GM21515 (cell line): ENCODE measurements at regions not wholly inside any gene's neighbourhood (a gene's known extent, or its start where the extent isn't known, plus 50 kb on each side); places are given as distances from the start of the nearest gene placed in this dataset.
A peak's percentile ranks its signal among the peaks of the same experiment; 100 is the strongest.

Experiments
- ATAC-seq: cut with Tn5 transposase; IDR thresholded peaks from one replicate; pipeline ENCODE4 v1.9.1; 2021; ENCODE audit not compliant: unreplicated experiment

- no peak for ATAC-seq
Measured at GRCh38 chr7:41148521-41148951, 554.4 kb downstream of the INHBA start.

GRCh38 chr7:41147606-41148485 lies 555.0 kb downstream of the INHBA start:
- no peak for ATAC-seq

- ATAC-seq = no peak
Measured at GRCh38 chr7:41146429-41146828, 556.5 kb downstream of the INHBA start.

- ATAC-seq = no peak
Measured at GRCh38 chr7:41145656-41146055, 557.2 kb downstream of the INHBA start.

GRCh38 chr7:41142904-41143473 lies 559.9 kb downstream of the INHBA start:
- ATAC-seq = no peak

GRCh38 chr7:41139789-41140188 lies 563.1 kb downstream of the INHBA start:
- no peak for ATAC-seq

GRCh38 chr7:41136551-41136950 lies 566.3 kb downstream of the INHBA start:
- ATAC-seq = no peak

- ATAC-seq = no peak
Measured at GRCh38 chr7:41135511-41135910, 567.4 kb downstream of the INHBA start.

- peak; percentile 86 for ATAC-seq
Measured at GRCh38 chr7:41134300-41135255, 568.3 kb downstream of the INHBA start.

GRCh38 chr7:41133690-41134299 lies 569.1 kb downstream of the INHBA start:
- ATAC-seq = peak; percentile 29

- ATAC-seq = no peak
Measured at GRCh38 chr7:41131956-41132355, 570.9 kb downstream of the INHBA start.

GRCh38 chr7:41130561-41131236 lies 572.2 kb downstream of the INHBA start:
- no peak for ATAC-seq

GRCh38 chr7:41130086-41130485 lies 572.8 kb downstream of the INHBA start:
- no peak for ATAC-seq

- no peak for ATAC-seq
Measured at GRCh38 chr7:41125343-41125742, 577.5 kb downstream of the INHBA start.

- no peak for ATAC-seq
Measured at GRCh38 chr7:41122256-41122987, 580.5 kb downstream of the INHBA start.

- ATAC-seq = no peak
Measured at GRCh38 chr7:41121228-41121627, 581.7 kb downstream of the INHBA start.

GRCh38 chr7:41118486-41118885 lies 584.4 kb downstream of the INHBA start:
- no peak for ATAC-seq

GRCh38 chr7:41117431-41117830 lies 585.5 kb downstream of the INHBA start:
- no peak for ATAC-seq

GRCh38 chr7:41116817-41117216 lies 586.1 kb downstream of the INHBA start:
- ATAC-seq = no peak

- ATAC-seq = no peak
Measured at GRCh38 chr7:41116337-41116736, 586.6 kb downstream of the INHBA start.
